PC-3 (cell line): ENCODE measurements at regions not wholly inside any gene's neighbourhood (a gene's known extent, or its start where the extent isn't known, plus 50 kb on each side); places are given as distances from the start of the nearest gene placed in this dataset.
A peak's percentile ranks its signal among the peaks of the same experiment; 100 is the strongest.

ENCODE experiments used
- ATAC-seq: fragments of 200-7000 bp; cut with Tn5 transposase; 2 replicates; pipeline ENCODE4 v1.9.1; 2020; ENCODE audit warnings: mild to moderate bottlenecking, moderate library complexity
- BruUV-seq: library from RNA; stranded (reverse); fragments of 400-500 nt; replicated peaks from 2 replicates; lab custom pipeline; 2021; lab: Mats Ljungman, UMichigan
- CTCF ChIA-PET: fragments of 300-600 bp; sonication (Branson Sonifier 250); formaldehyde crosslinking; loops from one replicate; lab custom pipeline; 2022; ENCODE audit warnings: antibody characterized with exemption; lab: Charles Lee
- POLR2A ChIA-PET: fragments of 300-600 bp; sonication (Branson Sonifier 250); formaldehyde crosslinking; loops from one replicate; lab custom pipeline; 2022; ENCODE audit warnings: antibody characterized with exemption; ENCODE audit not compliant: unreplicated experiment; lab: Charles Lee
- DNase-seq: peaks from one replicate; pipeline ENCODE4 v3.0.0-alpha.2; 2015
- H2AFZ ChIP-seq: fragments of 300-600 bp; sonication (generic); 2 replicates; pipeline ENCODE4 v1.6.0; 2016; ENCODE audit warnings: antibody characterized with exemption, low read length
- H3F3A ChIP-seq: fragments of 300-600 bp; sonication (generic); one replicate; pipeline ENCODE4 v1.6.0; 2017; ENCODE audit warnings: antibody characterized with exemption, low read length, control low read depth, mild to moderate bottlenecking; ENCODE audit not compliant: unreplicated experiment
- H3K27ac ChIP-seq: fragments of 300-600 bp; sonication (generic); 2 replicates; pipeline ENCODE4 v1.5.1; 2016; ENCODE audit warnings: mild to moderate bottlenecking, low read length
- H3K27me3 ChIP-seq: fragments of 300-600 bp; sonication (generic); 2 replicates; pipeline ENCODE4 v1.6.1; 2016; ENCODE audit warnings: low read length, mixed read lengths
- H3K36me3 ChIP-seq: fragments of 300-600 bp; sonication (generic); 2 replicates; pipeline ENCODE4 v1.6.1; 2016; ENCODE audit warnings: low read depth, mixed run types, low read length, mixed read lengths
- H3K4me1 ChIP-seq: fragments of 300-600 bp; sonication (generic); 2 replicates; pipeline ENCODE4 v1.5.1; 2016; ENCODE audit warnings: low read length; ENCODE audit not compliant: insufficient read depth
- H3K4me2 ChIP-seq: fragments of 300-600 bp; sonication (generic); 2 replicates; pipeline ENCODE4 v1.6.0; 2016; ENCODE audit warnings: low read length
- H3K4me3 ChIP-seq: fragments of 300-600 bp; sonication (generic); 2 replicates; pipeline ENCODE4 v1.5.1; 2016; ENCODE audit warnings: mild to moderate bottlenecking, low read length, mixed read lengths
- H3K79me2 ChIP-seq: fragments of 300-600 bp; sonication (generic); 2 replicates; pipeline ENCODE4 v1.6.1; 2017; ENCODE audit warnings: low read length, mixed read lengths
- H3K9ac ChIP-seq: fragments of 300-600 bp; sonication (generic); 2 replicates; pipeline ENCODE4 v1.6.0; 2016; ENCODE audit warnings: mild to moderate bottlenecking, low read length
- H3K9me2 ChIP-seq: fragments of 300-600 bp; sonication (generic); replicated peaks from 2 replicates; pipeline ENCODE4 v1.6.1; 2016; ENCODE audit warnings: mixed run types, low read length, mixed read lengths
- H3K9me3 ChIP-seq: fragments of 300-600 bp; sonication (generic); 2 replicates; pipeline ENCODE4 v1.6.1; 2016; ENCODE audit warnings: low read length, mixed read lengths
- H4K20me1 ChIP-seq: fragments of 300-600 bp; sonication (generic); 2 replicates; pipeline ENCODE4 v1.6.1; 2016; ENCODE audit warnings: low read length, mixed read lengths
- CTCF ChIP-seq: fragments of 300-600 bp; sonication (generic); conservative IDR thresholded peaks from 2 replicates; pipeline ENCODE4 v1.5.1; 2017; ENCODE audit warnings: antibody characterized with exemption, low read depth, mild to moderate bottlenecking, low read length
- EZH2 ChIP-seq: fragments of 300-600 bp; sonication (generic); IDR thresholded peaks from one replicate; pipeline ENCODE4 v1.6.1; 2017; ENCODE audit warnings: antibody characterized with exemption, mild to moderate bottlenecking, low read length; ENCODE audit not compliant: unreplicated experiment
- EZH2phosphoT487 ChIP-seq: fragments of 300-600 bp; sonication (generic); IDR thresholded peaks from 2 replicates; pipeline ENCODE4 v1.6.1; 2018; ENCODE audit warnings: mild to moderate bottlenecking, antibody characterized with exemption, low read length, borderline replicate concordance
- intact Hi-C: fragments of 100-400 bp; cut with micrococcal nuclease; formaldehyde crosslinking; loops from 2 replicates; pipeline ENCODE4 v1.9.0; 2023

GRCh38 chr12:85673921-85674420, 162.2 kb downstream of the RASSF9 start:
- ChIA-PET CTCF (no interaction called here), POLR2A (no interaction called here)

DNA sequence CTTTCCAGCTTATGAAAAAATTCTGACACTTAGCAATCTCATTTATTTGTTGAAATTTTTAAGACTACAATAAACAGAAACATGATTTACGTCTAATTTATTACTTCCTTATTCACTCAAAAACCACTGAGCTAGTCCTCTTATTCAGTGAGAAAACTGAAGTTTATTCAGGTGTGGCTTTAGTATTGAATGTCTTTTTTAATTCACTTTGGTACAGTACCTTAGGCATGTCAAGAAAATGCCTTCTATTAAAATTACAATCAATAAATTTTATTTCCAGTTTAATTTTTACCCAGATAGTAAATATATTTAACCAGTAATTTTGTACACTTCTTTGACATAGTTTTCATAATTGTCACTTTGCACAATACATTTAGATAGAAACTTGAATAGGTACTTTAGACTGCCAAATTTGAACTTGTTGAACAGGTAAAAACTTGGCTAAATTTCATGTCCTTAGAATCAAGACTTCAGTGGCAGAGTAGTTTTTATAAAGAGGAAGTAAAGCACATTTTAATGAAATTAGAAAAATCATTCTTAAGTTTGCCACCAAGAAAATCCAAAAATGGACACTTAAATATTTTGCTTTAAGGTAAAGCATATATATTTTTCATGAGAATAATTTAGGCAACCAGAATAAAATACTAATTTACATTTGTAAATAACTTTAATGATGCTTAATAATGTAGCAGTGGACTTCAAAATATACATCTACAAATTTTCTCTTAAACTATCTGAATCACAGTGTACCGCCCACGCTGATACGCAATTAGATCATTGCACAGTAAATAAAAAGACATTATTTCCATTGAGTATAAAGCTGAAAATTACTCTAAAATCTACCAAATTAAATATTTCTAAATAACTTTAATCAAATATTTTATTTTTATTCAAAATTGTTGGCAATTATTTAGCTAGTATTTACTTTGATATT, 159.1 kb downstream of the RASSF9 start:
- ChIA-PET CTCF (no interaction called here), POLR2A (no interaction called here)
- no peaks in the 10 kb centered on the region for H3K9me2 ChIP-seq
- no peak overlapping the region for H3K4me3 ChIP-seq
- no peaks in the 10 kb centered on the region for H4K20me1 ChIP-seq
- no peaks in the 10 kb centered on the region for H3K79me2 ChIP-seq
- intact Hi-C loops, result no loop called here
- no peaks in the 10 kb centered on the region for H3K27me3 ChIP-seq
- no peak overlapping the region for H3K27ac ChIP-seq
- no peak for TF ChIP-seq CTCF
- no peak for TF ChIP-seq EZH2
- TF ChIP-seq EZH2phosphoT487, result no peak
- no peak overlapping the region for H3K9ac ChIP-seq
- H3F3A ChIP-seq, result no peaks in the 10 kb centered on the region
- peak; percentile 53; the same call in 1 of the 2 replicates for ATAC-seq
- no peak overlapping the region for H2AFZ ChIP-seq
- no peaks in the 10 kb centered on the region for H3K36me3 ChIP-seq
- H3K4me2 ChIP-seq, result 0 out of 2 replicates have a peak overlapping the region, but pooled peaks have one; percentile 5
- H3K4me1 ChIP-seq, result peaks cover 5% of the 10 kb centered on the region; the same call in 1 of the 2 replicates
- BruUV-seq, result no TSS peak
- no peaks in the 10 kb centered on the region for H3K9me3 ChIP-seq
- peak; percentile 32 for DNase-seq

More at GRCh38 chr12:85673921-85674420, 162.2 kb downstream of the RASSF9 start:
- no peaks in the 10 kb centered on the region for H3K36me3 ChIP-seq
- H3K4me3 ChIP-seq, result no peak overlapping the region
- H3F3A ChIP-seq, result no peaks in the 10 kb centered on the region
- no peaks in the 10 kb centered on the region for H3K9me3 ChIP-seq
- no TSS peak for BruUV-seq
- peaks cover 5% of the 10 kb centered on the region; the same call in 1 of the 2 replicates for H3K4me1 ChIP-seq
- no peak for TF ChIP-seq EZH2phosphoT487
- no peak for TF ChIP-seq CTCF
- no peak for TF ChIP-seq EZH2
- intact Hi-C loops, result no loop called here
- H2AFZ ChIP-seq, result no peak overlapping the region
- no peaks in the 10 kb centered on the region for H3K27me3 ChIP-seq
- H3K9ac ChIP-seq, result no peak overlapping the region
- H3K9me2 ChIP-seq, result no peaks in the 10 kb centered on the region
- no peak overlapping the region for H3K4me2 ChIP-seq
- H3K79me2 ChIP-seq, result no peaks in the 10 kb centered on the region
- H3K27ac ChIP-seq, result no peak overlapping the region
- ATAC-seq (no peak), DNase-seq (no peak)
- H4K20me1 ChIP-seq, result no peaks in the 10 kb centered on the region

DNA sequence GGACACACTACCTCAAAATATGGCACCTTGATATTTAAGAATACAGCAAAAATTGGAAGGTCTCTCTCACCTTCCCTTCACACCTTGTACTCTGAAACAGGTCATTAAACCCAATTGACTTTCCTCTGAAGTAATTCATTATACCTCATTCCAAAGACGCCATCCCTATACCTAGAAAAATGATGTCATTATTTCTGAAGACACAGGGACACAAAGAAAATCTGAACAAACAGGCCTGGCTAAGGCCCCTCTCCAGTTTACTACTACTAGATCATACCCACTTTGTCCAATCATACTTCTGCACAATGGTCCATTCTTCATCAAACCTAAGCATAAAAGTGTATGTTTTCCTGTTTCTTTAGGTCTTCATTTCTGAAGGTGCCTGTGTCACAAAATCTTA, 156.9 kb downstream of the RASSF9 start:
- no peaks in the 10 kb centered on the region for H3F3A ChIP-seq
- no peak for ATAC-seq

More for the DNA sequence above, 156.9 kb downstream of the RASSF9 start:
- TF ChIP-seq EZH2phosphoT487 (no peak), EZH2 (no peak), CTCF (no peak)
- peaks cover 5% of the 10 kb centered on the region; the same call in 1 of the 2 replicates for H3K4me1 ChIP-seq
- H3K4me2 ChIP-seq, result no peak overlapping the region
- POLR2A ChIA-PET, result no interaction called here
- H3K9me3 ChIP-seq, result no peaks in the 10 kb centered on the region
- H3K9me2 ChIP-seq, result no peaks in the 10 kb centered on the region
- no peaks in the 10 kb centered on the region for H3K27me3 ChIP-seq
- no peaks in the 10 kb centered on the region for H4K20me1 ChIP-seq
- no TSS peak for BruUV-seq
- no peak overlapping the region for H3K9ac ChIP-seq
- DNase-seq, result no peak
- no peak overlapping the region for H3K4me3 ChIP-seq
- CTCF ChIA-PET, result no interaction called here
- no peaks in the 10 kb centered on the region for H3K79me2 ChIP-seq
- no peaks in the 10 kb centered on the region for H3K36me3 ChIP-seq
- no peak overlapping the region for H3K27ac ChIP-seq
- H2AFZ ChIP-seq, result no peak overlapping the region
- intact Hi-C loops, result no loop called here
